ENCODE measurements at regions not wholly inside any gene's neighbourhood (a gene's known extent, or its start where the extent isn't known, plus 50 kb on each side); places are given as distances from the start of the nearest gene placed in this dataset.
"Not testable (repeated sequence)": the region's sequence is repeated elsewhere in the genome, so short reads cannot be mapped to it uniquely, and the experiment has no call there.

DNA sequence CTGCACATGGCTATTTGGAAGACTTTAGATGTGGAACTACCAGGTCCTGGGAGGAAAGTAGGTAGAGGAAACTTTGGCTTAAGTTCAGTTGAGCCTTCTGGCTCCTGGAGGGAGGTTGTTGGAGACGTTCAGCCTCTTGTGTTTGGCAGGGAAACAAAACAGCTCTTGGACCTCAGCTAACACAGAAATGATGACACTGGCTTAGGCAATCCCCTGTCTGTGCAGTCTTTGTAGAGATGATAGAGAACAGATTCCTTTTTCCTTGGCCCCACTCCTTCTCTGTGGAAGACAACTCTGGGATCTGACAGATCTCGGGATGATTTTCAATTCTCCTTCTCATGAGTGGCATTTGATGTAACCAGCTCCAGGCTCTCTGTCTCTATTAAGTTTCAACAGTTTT is 428.5 kb downstream of the TMEM135 start:
- H3K36me3 Mint-ChIP-seq (ENCODE audit: low read depth) = no peaks in the 10 kb centered on the region
- no peak overlapping the region for H3K27ac Mint-ChIP-seq
- H3K27me3 Mint-ChIP-seq = no peaks in the 10 kb centered on the region
- H3K4me3 Mint-ChIP-seq = no peak overlapping the region
- no peaks in the 10 kb centered on the region for H3K9me3 Mint-ChIP-seq
- no peaks in the 10 kb centered on the region for H3K4me1 Mint-ChIP-seq (ENCODE audit: low read depth)
- no peak for DNase-seq

DNA sequence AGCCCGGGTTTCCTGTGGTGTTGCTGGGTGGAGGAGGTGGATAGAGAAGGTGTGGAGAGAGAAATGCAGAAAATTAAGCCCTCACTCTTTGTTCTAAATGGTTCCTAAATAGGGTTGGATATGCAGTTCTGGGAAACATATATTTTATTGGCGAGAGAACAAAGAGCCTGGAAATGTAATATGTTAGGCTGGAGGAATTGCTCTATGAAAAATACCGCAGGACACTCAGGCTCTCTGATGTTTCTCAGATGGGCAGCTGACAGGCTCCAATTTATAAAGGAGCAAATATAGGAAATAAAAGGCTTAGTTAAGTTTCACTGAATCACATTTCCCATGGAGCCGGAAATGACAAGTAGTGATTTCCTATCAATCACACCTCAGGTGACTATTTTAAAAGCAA is 428.0 kb downstream of the TMEM135 start:
- Mint-ChIP-seq H3K4me1 (ENCODE audit: low read depth) (no peaks in the 10 kb centered on the region), H3K36me3 (ENCODE audit: low read depth) (no peaks in the 10 kb centered on the region), H3K4me3 (no peak overlapping the region), H3K27me3 (no peaks in the 10 kb centered on the region), H3K27ac (no peak overlapping the region), H3K9me3 (no peaks in the 10 kb centered on the region)
- no peak for DNase-seq

GRCh38 chr11:87463486-87464102 is 425.9 kb downstream of the TMEM135 start:
- no peaks in the 10 kb centered on the region for H3K4me1 Mint-ChIP-seq (ENCODE audit: low read depth)
- DNase-seq = no peak
- H3K27me3 Mint-ChIP-seq = no peaks in the 10 kb centered on the region
- no peaks in the 10 kb centered on the region for H3K9me3 Mint-ChIP-seq
- H3K4me3 Mint-ChIP-seq = no peak overlapping the region
- no peak overlapping the region for H3K27ac Mint-ChIP-seq
- H3K36me3 Mint-ChIP-seq (ENCODE audit: low read depth) = no peaks in the 10 kb centered on the region

DNA sequence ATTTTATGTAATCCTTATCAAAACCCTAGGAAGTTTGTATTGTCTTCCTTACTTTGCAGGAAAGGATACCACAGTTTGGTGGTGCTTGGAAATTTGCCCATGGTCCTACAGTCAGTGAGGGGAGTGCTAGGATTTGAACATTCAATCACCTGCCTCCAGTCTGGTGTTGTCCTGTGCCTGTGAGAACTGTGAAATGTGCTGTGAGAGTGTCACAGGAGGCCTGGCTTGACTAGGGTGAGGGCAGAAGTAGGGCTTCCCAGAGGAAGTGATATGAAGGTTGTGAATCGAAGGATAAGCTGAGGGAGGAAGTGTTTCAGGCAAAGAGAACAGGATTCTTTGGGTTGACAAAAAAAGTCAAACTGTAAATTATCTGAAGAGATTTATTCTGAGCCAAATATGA is 424.4 kb downstream of the TMEM135 start:
- H3K27me3 Mint-ChIP-seq = no peaks in the 10 kb centered on the region
- H3K9me3 Mint-ChIP-seq = no peaks in the 10 kb centered on the region
- no peaks in the 10 kb centered on the region for H3K36me3 Mint-ChIP-seq (ENCODE audit: low read depth)
- DNase-seq = no peak
- H3K4me3 Mint-ChIP-seq = no peak overlapping the region
- H3K4me1 Mint-ChIP-seq (ENCODE audit: low read depth) = no peaks in the 10 kb centered on the region
- H3K27ac Mint-ChIP-seq = no peak overlapping the region

GRCh38 chr11:87460842-87461637 is 423.3 kb downstream of the TMEM135 start:
- DNase-seq = no peak
- H3K27me3 Mint-ChIP-seq = no peaks in the 10 kb centered on the region
- H3K27ac Mint-ChIP-seq = no peak overlapping the region
- H3K36me3 Mint-ChIP-seq (ENCODE audit: low read depth) = no peaks in the 10 kb centered on the region
- H3K9me3 Mint-ChIP-seq = no peaks in the 10 kb centered on the region
- no peaks in the 10 kb centered on the region for H3K4me1 Mint-ChIP-seq (ENCODE audit: low read depth)
- no peak overlapping the region for H3K4me3 Mint-ChIP-seq

GRCh38 chr11:87460279-87460678 is 422.5 kb downstream of the TMEM135 start:
- DNase-seq = no peak
- H3K4me1 Mint-ChIP-seq (ENCODE audit: low read depth) = no peaks in the 10 kb centered on the region
- no peak overlapping the region for H3K4me3 Mint-ChIP-seq
- no peaks in the 10 kb centered on the region for H3K36me3 Mint-ChIP-seq (ENCODE audit: low read depth)
- H3K9me3 Mint-ChIP-seq = no peaks in the 10 kb centered on the region
- H3K27ac Mint-ChIP-seq = no peak overlapping the region
- H3K27me3 Mint-ChIP-seq = no peaks in the 10 kb centered on the region

GRCh38 chr11:87459351-87459750 is 421.6 kb downstream of the TMEM135 start:
- no peak overlapping the region for H3K27ac Mint-ChIP-seq
- no peaks in the 10 kb centered on the region for H3K4me1 Mint-ChIP-seq (ENCODE audit: low read depth)
- no peak overlapping the region for H3K4me3 Mint-ChIP-seq
- no peaks in the 10 kb centered on the region for H3K36me3 Mint-ChIP-seq (ENCODE audit: low read depth)
- H3K27me3 Mint-ChIP-seq = no peaks in the 10 kb centered on the region
- DNase-seq = no peak
- H3K9me3 Mint-ChIP-seq = no peaks in the 10 kb centered on the region

- Mint-ChIP-seq H3K27me3 (no peaks in the 10 kb centered on the region), H3K4me1 (ENCODE audit: low read depth) (no peaks in the 10 kb centered on the region), H3K9me3 (no peaks in the 10 kb centered on the region), H3K4me3 (no peak overlapping the region), H3K27ac (no peak overlapping the region), H3K36me3 (ENCODE audit: low read depth) (no peaks in the 10 kb centered on the region)
- DNase-seq = no peak
These were observed 418.8 kb downstream of the TMEM135 start for GRCh38 chr11:87456499-87456898.

DNA sequence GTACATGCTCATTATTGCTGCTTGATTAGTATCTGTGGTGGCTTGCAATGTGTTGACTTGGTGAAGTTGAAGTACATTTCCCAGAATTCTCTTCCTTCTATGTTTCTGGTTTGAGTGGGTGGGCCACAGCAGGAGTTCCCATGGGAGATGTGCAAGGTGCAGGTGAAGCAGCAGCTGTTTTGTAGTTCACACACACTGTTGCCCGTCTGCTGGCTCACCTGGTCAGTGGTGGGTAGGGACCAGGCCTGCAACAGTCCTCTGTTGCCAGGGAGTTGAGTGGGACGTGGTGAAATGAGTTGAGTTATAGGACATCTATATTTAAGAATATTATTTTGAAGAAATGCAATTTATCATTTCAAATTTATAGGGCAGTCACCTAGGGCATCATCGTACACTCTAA is 417.4 kb downstream of the TMEM135 start:
- Mint-ChIP-seq H3K4me3 (no peak overlapping the region), H3K36me3 (ENCODE audit: low read depth) (no peaks in the 10 kb centered on the region), H3K27ac (no peak overlapping the region), H3K27me3 (no peaks in the 10 kb centered on the region), H3K4me1 (ENCODE audit: low read depth) (no peaks in the 10 kb centered on the region), H3K9me3 (no peaks in the 10 kb centered on the region)
- DNase-seq = no peak

DNA sequence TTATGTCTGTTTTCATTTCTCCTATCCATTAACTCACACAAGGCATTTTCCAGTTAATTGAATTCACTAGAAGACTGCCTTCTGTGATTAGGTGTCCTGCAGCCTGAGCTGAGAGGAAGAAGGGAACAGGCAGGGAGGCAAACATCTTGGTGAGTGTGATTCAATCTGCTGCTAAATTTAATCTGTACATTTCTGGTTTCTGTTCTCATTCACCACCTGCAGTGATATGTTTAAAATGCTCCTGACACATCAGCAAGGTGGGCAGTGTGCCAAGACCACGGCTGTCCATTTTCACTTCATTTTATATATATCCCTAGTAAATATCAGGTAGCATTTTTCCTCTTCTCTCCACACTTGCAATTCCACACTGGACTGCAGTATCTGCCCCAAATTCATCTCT is 416.5 kb downstream of the TMEM135 start:
- Mint-ChIP-seq H3K4me1 (ENCODE audit: low read depth) (no peaks in the 10 kb centered on the region), H3K9me3 (no peaks in the 10 kb centered on the region), H3K4me3 (no peak overlapping the region), H3K27ac (no peak overlapping the region), H3K27me3 (no peaks in the 10 kb centered on the region), H3K36me3 (ENCODE audit: low read depth) (no peaks in the 10 kb centered on the region)
- DNase-seq = no peak

DNA sequence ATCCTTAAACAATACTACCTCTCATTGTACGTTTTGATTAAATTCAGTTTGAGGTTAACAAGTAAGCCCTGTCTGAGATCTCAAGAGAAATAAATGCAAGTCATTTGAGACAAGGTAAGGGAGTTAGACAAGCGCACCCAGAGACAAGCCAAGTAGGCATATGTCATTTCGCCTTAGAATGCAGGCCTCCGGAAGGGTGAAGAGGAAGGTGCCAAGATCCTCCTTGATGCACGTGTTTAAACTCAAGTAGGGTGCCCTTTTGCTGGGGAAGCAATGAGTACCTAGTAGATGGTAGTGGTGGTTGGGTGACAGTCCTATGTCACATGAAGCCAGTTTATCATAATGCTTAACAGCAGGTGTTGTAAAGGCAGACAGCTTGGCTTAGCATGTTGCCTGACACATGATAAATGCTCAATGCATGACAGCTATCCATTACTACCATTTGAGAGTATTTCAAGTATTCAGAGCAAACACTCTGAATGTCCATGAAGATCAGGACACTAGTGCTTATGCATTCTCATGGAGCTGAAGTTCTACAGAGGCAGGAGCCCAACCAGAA is 415.9 kb downstream of the TMEM135 start:
- no peaks in the 10 kb centered on the region for H3K36me3 Mint-ChIP-seq (ENCODE audit: low read depth)
- DNase-seq = no peak
- no peak overlapping the region for H3K27ac Mint-ChIP-seq

GRCh38 chr11:87452025-87452424 is 414.3 kb downstream of the TMEM135 start:
- not testable (repeated sequence) for H3K27me3 Mint-ChIP-seq; H3K4me1 Mint-ChIP-seq (ENCODE audit: low read depth); H3K27ac Mint-ChIP-seq; H3K9me3 Mint-ChIP-seq; H3K36me3 Mint-ChIP-seq (ENCODE audit: low read depth); DNase-seq; H3K4me3 Mint-ChIP-seq

More for the DNA sequence above, 415.9 kb downstream of the TMEM135 start:
- Mint-ChIP-seq H3K4me1 (ENCODE audit: low read depth) (no peaks in the 10 kb centered on the region), H3K9me3 (no peaks in the 10 kb centered on the region), H3K27me3 (no peaks in the 10 kb centered on the region), H3K4me3 (no peak overlapping the region)

DNA sequence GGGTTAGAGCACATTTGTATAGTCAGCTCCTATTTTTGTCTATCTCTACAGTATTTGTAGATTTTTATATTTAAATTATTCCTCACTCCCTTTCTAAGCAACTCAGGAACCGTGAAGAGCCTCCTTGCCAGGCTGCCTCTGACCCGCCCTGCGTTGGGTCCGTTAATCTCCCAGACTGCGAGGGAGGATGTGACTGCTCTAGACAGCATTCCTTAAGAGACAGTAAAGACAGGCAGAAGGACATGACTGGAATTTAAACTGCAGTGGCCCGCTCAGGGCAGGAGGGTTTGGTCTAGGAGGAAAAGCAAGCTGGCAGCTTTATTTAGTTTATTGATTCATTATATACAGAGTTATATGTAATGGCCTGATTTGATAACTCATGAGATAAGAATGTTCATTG is 413.7 kb downstream of the TMEM135 start:
- no peaks in the 10 kb centered on the region for H3K4me1 Mint-ChIP-seq (ENCODE audit: low read depth)
- H3K27me3 Mint-ChIP-seq = peaks cover 9% of the 10 kb centered on the region
- no peak for DNase-seq
- H3K4me3 Mint-ChIP-seq = no peak overlapping the region
- H3K27ac Mint-ChIP-seq = no peak overlapping the region
- no peaks in the 10 kb centered on the region for H3K36me3 Mint-ChIP-seq (ENCODE audit: low read depth)
- H3K9me3 Mint-ChIP-seq = no peaks in the 10 kb centered on the region

GRCh38 chr11:87447606-87448005 is 409.9 kb downstream of the TMEM135 start:
- Mint-ChIP-seq H3K27ac (no peak overlapping the region), H3K36me3 (ENCODE audit: low read depth) (no peaks in the 10 kb centered on the region), H3K9me3 (no peaks in the 10 kb centered on the region), H3K4me3 (no peak overlapping the region), H3K27me3 (peaks cover 14% of the 10 kb centered on the region), H3K4me1 (ENCODE audit: low read depth) (no peaks in the 10 kb centered on the region)
- DNase-seq = no peak

DNA sequence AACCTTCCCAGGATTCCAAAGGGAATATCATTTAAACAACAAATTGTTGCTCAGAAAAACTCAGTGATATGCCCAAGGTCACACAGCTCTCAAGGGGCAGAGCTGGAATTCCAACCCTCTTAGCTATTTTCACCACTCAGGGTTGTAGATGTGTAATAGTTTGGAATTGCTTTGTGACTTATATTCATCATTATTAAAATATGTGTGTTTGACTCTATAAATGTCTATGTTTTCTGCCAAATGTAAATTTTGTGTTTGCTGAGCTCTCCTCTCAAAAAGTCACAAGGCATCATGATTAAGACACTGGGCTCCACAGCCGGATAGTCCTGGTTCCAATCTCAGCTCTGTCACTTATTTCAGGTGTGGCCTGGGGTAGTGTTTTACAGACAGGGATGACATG is 407.3 kb downstream of the TMEM135 start:
- Mint-ChIP-seq H3K9me3 (no peaks in the 10 kb centered on the region), H3K4me1 (ENCODE audit: low read depth) (no peaks in the 10 kb centered on the region), H3K27me3 (peaks cover 17% of the 10 kb centered on the region), H3K27ac (no peak overlapping the region), H3K36me3 (ENCODE audit: low read depth) (no peaks in the 10 kb centered on the region), H3K4me3 (no peak overlapping the region)
- no peak for DNase-seq

All from activated T-cell treated with anti-CD3 and anti-CD28 coated beads, Interleukin-2, amount 50 U/mL, for 24 hours (primary cell).